GM13977 (cell line): ENCODE measurements at regions not wholly inside any gene's neighbourhood (a gene's known extent, or its start where the extent isn't known, plus 50 kb on each side); places are given as distances from the start of the nearest gene placed in this dataset.
"Not testable (repeated sequence)": the region's sequence is repeated elsewhere in the genome, so short reads cannot be mapped to it uniquely, and the experiment has no call there.

Experiments used
- DNase-seq: peaks from one replicate; pipeline ENCODE4 v3.0.0; 2012; ENCODE audit warnings: low spot score
- CTCF ChIP-seq: IDR thresholded peaks from 2 replicates; pipeline ENCODE4 v1.5.1; 2012; ENCODE audit warnings: mild to moderate bottlenecking, control low read depth; ENCODE audit not compliant: insufficient read depth; ENCODE audit errors: extremely low read depth, missing control alignments
- in situ Hi-C: fragments of 300-500 bp; cut with MboI; formaldehyde crosslinking; loops from one replicate; pipeline ENCODE4 v1.12.0; 2022; ENCODE audit warnings: low sequenced_read_pairs, low pct_unique_long_range_greater_than_20kb, mixed read lengths, inconsistent platforms; ENCODE audit not compliant: unreplicated experiment

GRCh38 chrX:50996930-50997329 is 86.4 kb downstream of the BMP15 start:
- in situ Hi-C loops = no loop called here
- TF ChIP-seq CTCF = no peak
- no peak for DNase-seq

GRCh38 chrX:51000384-51000783 is 89.8 kb downstream of the BMP15 start:
- DNase-seq, in situ Hi-C loops: not testable (repeated sequence)

GRCh38 chrX:51001733-51002632 is 91.4 kb downstream of the BMP15 start:
- DNase-seq, in situ Hi-C loops: not testable (repeated sequence)

- DNase-seq = no peak
- in situ Hi-C loops = no loop called here
- TF ChIP-seq CTCF = no peak
Observed at GRCh38 chrX:51006064-51006463, 95.5 kb downstream of the BMP15 start.

- no peak for TF ChIP-seq CTCF
- in situ Hi-C loops = no loop called here
- no peak for DNase-seq
Observed at GRCh38 chrX:51024106-51024696, 113.7 kb downstream of the BMP15 start.

GRCh38 chrX:51026862-51027261 is 116.3 kb downstream of the BMP15 start:
- in situ Hi-C loops = no loop called here
- no peak for DNase-seq
- TF ChIP-seq CTCF = no peak

GRCh38 chrX:51035746-51036145 is 125.2 kb downstream of the BMP15 start:
- DNase-seq = no peak
- no peak for TF ChIP-seq CTCF
- in situ Hi-C loops = no loop called here
